Kidney glomerular epithelial cell (primary cell): ENCODE measurements at regions not wholly inside any gene's neighbourhood (a gene's known extent, or its start where the extent isn't known, plus 50 kb on each side); places are given as distances from the start of the nearest gene placed in this dataset.
"Not testable (repeated sequence)": the region's sequence is repeated elsewhere in the genome, so short reads cannot be mapped to it uniquely, and the experiment has no call there.

ENCODE experiments used
- DNase-seq: peaks from one replicate; lab custom pipeline; 2025; lab: John Stamatoyannopoulos, UW

DNA sequence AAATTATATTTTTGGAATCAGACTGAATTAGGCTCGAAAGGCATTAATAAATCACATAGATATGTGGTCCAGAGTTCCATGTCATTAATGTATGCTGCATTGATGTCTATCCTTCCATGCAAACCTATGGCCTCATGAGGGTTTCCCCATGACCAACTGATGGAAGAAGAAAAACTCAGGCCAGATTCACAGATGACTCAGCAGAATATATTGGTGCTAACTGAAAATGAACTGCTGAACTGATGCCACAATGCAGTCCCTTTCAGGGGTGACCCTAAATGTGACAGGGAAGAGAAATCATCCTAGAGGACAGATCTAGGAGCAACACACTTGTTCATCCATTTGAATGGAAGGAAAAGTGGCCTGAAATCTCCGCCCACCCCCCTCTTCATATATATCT, 110.5 kb upstream of the KCND3 start:
- DNase-seq: no peak

DNA sequence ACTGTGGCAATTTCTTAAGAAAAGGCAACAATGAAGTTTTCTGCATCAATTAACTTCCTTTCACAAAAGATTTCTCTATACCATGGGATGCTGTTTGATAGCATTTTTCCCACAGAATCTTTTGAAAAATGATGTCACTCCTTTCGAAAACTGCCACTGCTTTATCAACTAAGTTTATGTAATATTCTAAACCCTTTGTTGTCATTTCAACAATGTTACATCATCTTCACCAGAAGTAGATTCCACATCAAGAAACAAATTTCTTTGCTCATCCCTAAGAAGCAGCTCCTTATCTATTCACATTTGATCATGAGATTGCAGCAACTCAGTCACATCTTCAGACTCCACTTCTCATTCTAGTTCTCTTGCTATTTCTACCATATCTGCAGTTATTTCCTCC, 116.1 kb upstream of the KCND3 start:
- no peak for DNase-seq

DNA sequence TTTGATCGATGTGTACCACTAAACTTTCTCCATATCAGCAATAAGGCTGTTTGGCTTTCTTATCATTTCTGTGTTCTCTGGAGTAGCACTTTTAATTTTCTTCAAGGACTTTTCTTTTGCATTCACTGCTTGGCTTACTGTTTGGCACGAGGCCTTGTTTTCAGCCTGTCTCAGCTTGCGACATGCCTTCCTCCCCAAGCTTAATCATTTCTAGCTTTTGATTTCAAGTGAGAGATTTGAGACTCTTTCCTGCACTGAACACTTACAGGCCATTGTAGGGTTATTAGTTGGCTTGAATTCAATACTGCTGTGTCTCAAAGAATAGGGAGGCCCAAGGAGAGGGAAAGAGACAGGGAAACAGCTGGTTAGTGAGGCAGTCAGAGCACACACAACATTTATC, 120.6 kb upstream of the KCND3 start:
- DNase-seq: no peak

DNA sequence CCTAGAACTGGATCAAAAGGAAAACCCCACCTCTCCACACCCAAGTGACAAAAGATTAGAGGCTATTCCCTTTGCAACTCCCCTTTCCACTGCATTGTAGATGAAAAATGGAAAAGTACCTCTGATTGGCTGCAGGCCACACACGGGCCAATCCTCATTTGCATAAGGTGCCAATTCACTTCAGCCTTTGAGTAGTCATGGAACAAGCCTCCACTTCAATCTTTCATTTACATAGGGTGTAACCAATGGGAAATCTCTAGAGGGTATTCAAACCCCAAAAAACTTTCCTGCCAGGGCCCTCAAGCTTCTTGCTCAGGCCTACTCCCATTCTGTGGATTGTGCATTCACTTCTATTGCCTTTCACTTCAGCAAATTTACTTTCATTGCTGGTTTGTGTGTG, 122.3 kb upstream of the KCND3 start:
- no peak for DNase-seq

DNA sequence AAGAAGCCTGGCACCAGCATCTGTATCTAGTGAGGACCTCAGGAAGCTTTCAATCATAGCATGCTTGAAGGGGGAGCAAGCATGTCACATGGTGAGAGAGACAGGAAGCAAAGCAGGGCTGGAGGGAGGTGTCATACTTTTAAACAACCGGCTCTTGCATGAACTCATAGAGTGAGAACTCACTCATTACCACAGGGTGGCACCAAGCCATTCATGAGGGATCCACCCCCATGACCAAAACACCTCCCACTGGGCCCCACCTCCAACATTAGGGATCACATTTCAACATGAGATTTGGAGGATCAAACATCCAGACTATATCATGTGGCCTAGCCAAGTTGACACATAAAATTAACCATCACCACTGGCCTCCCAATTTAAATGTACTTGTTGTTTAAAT, 125.1 kb upstream of the KCND3 start:
- no peak for DNase-seq

DNA sequence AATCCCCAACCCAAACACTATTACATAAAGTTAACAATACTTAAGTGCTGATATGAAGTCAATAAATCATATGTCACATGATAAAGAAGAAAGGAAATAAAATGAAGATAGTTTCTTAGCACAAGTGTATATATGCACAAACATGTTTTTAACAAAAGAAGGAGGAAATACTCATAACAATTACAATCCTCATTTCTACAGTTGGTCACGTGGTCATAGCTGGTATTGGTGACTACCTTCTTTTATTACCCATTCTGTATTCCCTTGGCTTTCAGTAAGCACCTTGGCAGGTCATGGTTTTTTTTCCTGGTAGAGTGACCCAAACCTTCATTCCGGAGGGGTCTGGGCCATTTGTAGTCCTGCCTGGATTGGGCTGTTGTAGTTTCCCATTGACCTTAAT, 137.1 kb upstream of the KCND3 start:
- no peak for DNase-seq

DNA sequence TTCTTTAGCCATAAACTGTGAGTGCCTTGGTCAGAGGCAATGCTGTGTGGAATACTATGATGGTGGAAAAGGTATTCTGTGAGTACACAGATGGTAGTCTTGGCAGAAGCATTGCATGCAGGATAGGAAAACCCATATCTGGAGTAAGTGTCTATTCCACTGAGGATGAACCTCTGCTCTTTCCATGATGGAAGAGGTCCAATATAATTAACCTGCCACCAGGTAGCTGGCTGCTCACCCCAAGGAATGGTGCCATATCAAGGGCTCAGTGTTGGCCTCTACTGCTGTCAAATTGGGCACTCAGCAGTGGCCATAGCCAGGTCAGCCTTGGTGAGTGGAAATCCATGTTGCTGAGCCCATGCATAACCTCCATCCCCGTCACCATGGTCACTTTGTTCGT, 138.1 kb upstream of the KCND3 start:
- not testable (repeated sequence) for DNase-seq

DNA sequence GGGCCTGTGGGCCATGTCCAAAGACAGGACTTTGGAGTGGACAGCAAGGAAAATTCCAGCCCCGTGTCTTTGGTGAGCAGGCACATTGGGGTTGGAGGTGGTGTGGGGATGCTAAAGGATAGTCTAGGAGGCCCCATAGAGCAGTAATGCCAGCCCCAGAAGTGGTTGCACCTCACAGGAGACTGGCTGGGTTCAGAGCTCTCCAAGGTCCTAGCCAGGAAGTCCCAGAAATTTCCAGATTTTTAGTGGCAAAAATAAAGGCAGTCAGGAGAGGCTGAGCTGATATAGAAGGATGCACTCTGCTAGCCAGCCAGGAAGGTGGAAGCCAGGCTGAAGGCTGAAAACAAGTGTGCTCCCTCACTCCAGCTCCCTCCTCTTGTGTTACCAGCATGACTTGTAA, 144.0 kb upstream of the KCND3 start:
- no peak for DNase-seq

DNA sequence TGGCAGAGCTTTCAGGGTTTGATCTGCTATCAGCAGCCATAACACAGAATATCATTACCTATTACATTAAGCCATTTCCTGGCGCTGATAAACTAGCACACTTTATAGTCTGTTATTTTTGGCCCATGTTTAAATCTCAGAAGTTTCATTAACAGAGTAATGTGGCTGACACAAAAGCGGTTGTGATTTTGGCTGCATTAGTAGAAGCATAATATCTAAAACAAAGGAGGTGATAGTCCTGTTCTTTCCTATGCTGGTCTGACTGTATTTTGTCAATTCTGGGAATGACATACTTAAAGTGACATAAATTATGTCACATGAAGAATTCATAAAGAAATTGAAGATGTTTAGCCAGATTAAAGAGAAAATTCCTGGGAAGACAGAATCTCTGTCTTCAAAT, 151.3 kb upstream of the KCND3 start:
- DNase-seq: no peak

DNA sequence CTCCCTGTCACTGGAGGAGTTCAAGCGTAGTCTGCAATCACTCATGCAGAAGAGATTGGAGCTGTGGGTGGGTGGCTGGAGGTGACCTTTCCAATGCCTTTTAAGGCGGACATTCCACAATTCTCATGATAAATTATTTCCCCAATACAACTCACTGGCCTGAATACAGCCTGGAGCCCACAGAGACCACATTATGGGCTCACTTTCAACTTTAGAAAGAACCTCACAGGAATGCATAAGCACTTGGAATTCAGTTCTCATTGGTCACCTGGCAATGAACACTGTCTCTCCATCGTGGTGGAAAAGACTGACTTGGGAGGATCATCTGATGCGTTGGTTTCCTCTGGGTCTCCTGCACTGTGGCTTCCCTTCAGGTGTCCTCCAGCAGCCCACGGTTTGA, 151.8 kb upstream of the KCND3 start:
- no peak for DNase-seq

DNA sequence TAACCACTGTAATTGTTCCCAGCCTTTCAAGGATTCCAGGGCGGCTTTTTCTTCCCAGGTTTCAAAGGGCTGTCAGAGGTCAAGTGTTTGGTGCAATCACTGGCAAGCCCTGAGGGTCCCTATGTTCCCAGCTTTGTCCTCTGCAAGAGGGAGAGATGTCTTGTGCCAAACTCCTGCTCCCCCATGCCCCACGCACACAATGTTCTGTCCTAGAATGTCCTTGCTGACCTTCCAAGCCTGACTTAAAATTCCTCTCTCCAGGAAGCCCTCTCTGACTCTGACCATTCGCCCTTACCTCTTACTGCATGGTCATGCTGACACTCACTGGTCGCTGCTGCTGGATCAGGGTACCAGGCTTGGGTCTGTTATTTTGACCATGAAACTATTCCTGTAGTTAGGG, 152.5 kb upstream of the KCND3 start:
- DNase-seq: no peak

DNA sequence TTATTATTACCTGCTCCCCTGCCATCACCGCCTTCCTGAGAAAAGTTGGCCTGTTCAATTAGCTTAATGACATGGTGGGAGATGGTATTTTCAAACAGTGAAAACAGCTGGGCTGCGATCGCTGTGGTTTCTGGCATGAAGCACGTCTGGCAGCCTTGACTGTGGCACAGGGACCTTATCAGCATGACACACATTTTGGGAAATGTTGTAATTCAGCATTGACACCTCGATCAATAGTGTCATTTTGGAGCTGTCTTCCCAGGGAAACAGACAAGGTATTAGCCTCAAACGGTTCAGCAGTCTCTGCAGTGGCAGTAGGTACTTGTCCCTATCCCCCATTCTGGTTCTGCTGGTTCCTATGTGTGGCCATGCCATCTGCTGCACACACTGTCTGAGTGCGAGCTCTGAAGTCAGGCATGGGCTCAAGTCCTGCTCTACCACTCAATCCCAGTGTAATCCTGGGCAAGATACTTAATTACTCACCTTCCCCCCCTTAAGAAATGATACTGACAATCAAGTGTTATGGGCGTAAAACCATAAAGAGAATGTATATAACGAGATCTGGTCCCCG, 154.5 kb upstream of the KCND3 start:
- no peak for DNase-seq

DNA sequence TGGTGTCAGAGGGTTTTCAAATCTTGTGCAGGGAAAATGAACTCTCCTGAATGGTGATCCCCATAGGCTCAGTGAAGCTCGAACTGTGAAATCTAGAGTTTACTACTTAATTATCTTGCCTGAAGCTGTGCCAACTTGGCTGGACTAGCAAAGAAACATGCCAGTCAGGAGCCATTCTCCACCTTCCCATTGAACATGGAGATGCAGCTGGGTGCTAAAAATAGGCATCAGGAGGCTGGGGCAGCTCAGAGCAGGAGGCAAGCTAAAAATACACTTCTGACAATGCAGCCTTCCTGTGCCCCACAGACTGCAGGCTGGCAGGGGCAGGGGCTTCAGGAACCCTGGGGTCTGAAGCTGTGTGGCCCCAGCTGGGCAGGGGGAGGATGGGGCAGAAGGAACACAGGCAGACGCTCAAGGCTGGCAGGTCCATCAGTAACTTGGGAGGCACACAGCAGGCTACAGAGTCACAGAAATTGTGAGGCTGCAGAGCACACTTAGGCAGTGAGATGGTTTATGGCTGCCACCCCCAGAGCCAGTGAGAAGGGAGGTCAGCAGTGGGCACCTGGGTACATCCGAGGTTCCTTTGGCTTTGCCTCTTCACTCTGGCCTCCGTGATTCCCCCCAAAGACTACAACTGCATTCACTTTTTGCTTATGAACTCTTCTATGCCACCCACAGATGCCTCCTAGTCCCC, 155.4 kb upstream of the KCND3 start:
- DNase-seq: no peak

DNA sequence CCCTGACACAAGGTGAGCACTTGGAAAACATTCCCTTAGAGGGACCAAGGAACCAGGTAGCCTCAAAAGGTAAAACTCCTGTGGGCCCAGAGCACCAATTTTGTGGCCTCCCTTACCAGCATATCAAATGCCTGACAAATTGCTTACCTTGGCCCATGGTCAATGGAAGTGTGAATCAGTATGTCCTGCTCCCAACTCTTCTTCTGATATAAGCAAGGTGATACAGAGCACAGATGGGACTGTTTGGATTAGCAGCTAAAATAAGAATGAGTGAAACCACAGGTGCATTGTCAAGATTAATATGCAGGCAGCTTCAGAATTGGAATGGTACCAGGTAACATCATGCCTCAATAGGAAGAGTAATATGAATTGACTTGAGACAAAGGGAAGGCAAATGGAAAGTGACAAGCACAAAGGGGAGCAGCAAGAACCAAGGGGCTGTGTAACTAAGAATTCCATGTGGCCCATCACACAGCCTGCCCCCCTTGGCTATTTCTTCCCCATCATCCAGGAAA, 156.8 kb upstream of the KCND3 start:
- no peak for DNase-seq

DNA sequence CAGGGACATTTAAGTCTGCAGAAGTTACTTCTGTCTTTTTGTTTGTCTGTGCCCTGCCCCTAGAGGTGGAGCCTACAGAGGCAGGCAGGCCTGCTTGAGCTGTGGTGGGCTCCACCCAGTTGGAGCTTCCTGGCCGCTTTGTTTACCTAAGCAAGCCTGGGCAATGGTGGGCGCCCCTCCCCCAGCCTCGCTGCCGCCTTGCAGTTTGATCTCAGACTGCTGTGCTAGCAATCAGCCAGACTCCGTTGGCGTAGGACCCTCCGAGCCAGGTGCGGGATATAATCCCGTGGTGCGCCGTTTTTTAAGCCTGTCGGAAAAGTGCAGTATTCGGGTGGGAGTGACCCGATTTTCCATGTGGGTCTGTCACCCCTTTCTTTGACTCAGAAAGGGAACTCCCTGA, 170.7 kb upstream of the KCND3 start:
- DNase-seq: not testable (repeated sequence)

DNA sequence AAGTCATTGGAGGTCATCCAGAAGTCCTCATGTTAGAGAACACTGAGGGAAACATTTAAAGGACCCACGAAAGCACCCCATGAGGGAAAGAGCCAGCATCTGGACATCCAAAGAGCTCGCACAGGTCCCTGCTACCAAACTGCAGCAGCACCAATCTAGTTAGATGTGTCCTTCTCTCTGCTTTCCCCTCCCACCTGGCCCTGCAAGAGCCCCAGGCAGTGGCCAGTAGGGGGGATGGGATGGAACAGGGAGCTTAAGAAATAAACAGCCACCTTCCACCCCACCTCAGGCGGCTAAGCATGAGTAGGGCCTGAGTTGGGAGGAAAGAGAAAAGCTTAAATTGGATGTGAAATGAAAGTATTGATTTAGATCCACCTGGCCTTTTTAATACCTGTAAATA, 175.9 kb upstream of the KCND3 start:
- DNase-seq: no peak

DNA sequence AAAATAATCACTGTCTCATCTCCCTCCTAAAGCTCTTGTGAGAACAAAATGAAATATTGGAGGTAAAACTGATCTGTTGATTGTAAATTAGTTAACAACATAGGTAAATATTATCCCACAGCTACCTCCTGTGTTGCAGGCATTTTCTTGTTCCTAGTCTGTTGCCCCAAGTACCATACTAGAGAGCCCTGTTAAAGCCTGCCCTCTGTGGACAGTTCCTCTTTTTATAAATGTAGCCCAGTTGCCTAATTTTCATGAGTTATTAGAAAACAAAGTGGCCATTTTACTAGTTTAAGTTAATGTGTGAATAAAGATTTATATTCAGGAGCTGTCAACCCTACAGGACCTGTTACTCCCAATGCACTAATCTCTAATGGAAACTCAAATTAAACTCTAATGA, 180.0 kb upstream of the KCND3 start:
- no peak for DNase-seq

DNA sequence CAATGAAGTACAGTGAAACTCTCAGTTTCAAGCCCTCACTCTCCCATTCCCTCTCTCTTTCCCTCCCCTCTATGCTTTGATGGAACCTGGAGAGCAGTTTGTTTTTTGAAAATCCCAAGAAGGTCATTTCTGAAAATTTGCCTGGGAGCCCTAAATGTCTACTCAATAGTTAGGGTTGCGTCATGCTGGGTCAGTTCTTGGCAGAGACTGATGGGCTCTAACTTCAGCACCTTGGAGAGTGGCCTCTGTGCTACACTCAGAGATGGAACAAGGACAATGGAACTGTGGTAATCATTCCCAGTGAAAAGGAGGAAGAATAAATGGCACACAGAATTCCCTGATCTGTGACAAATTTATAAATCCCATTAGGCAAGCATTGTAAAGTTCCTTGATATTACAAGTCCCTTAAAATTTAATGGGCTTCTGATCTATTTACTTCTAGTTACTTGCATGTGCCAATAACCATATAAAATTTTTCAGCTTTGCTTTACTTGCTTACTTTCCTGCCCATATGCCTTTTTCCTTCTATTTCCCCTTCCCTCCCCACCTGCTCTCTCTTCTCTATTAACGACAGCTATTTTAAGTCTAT, 182.9 kb upstream of the KCND3 start:
- DNase-seq: peak; percentile 29

DNA sequence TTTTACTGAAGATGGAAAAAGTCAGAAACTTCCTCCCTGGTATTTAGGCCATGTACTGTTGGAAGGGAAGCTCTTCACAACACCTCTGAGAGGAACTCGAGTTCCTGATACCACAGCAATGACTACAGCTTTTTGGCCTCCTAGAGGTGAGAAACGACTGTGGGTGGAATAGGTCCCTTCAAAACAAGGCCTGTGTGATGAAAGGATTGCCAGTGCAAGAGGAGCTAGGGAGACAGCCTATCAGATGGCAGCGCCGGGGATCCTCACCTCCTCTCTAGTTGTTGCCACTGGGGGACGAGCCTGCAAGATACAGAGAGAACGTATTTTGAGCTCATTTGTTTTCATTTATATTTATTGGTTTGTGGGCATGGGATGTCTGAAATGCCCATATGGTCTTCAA, 187.8 kb upstream of the KCND3 start:
- no peak for DNase-seq

DNA sequence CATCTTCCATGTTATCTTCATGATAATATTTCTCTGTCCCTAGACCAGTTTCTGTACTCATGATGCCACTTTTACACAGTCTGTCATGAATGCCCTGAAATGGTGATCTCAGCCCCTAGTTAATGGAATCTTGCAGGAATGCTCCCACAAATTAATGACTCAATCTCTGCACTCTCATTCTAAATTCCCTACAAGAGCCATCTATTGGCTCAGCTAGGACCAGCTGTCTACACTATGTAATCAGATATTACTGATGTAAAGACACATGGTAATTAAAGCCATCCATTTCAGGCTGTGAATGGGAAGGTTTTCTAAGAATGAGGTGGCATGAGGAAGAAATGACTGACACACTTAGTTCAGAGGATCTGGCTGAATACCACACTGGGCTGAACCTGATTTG, 199.1 kb upstream of the KCND3 start:
- no peak for DNase-seq

DNA sequence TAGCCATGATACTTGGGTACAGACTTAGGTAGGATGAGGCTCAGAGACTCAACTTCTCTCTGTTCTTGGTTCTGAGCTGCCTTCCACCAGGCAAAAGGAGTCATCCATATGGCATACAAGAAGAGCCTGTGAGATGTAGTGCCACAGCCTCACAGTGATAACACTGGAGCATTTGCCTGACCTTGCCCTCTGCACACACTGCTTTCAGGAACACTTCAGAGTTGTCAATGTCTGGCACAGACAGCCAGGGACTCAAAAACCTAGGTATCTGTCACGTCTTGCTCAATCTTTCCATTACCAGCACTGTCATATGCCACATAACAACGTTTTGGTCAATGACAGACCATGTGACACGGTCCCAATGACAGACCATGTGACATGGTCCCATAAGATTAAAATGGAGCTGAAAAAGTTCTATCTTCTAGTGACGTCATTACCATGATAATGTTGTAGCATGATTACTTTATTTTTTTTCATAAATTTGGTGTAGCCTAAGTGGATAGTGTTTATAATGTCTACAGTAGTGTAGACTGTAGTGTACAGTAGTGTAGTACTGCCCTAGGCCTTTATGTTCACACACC, 199.9 kb upstream of the CTTNBP2NL start:
- no peak for DNase-seq

DNA sequence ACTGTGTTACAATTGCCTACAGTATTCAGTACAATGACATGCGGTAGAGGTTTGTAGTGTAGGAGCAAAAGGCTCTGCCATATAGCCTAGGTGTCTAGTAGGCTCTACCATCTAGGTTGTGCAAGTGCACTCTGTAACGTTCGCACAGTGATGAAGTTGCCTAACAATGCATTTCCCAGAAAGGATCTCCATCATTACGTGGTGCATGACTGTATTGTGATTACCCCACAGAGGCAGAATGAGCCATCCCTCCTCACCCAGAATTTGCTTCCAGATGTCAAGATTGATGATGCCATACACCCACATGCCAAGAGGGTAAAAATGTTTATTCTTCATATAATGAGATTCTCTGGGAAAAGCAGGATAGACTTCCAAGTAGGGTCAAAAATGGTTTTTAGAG, 199.3 kb upstream of the CTTNBP2NL start:
- no peak for DNase-seq

DNA sequence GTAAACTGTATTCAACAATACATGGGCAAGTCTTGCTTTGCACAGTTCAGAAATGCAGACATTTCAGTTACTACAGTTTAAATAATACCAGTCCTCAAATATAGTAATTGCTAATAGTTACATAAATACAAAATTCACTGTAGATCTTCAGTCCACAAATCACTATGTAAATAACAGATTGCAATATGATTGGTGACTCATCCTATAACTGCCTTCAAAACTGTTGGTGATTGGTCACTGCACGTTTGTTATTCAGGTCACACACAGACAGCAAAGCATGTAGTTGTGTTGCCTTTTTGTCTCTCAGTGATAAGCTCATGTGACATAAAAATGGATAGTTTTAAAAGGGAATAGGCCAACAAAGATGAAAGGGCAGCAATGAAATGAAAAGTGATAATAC, 186.5 kb upstream of the CTTNBP2NL start:
- no peak for DNase-seq
